HG03139 (cell line): ENCODE measurements at regions not wholly inside any gene's neighbourhood (a gene's known extent, or its start where the extent isn't known, plus 50 kb on each side); places are given as distances from the start of the nearest gene placed in this dataset.
"Not testable (repeated sequence)": the region's sequence is repeated elsewhere in the genome, so short reads cannot be mapped to it uniquely, and the experiment has no call there.

Experiments used
- ATAC-seq: cut with Tn5 transposase; IDR thresholded peaks from one replicate; pipeline ENCODE4 v1.9.1; 2021; ENCODE audit not compliant: unreplicated experiment

- no peak for ATAC-seq
Measured at GRCh38 chr5:12615141-12615820, 711.0 kb upstream of the CTNND2 start.

- ATAC-seq, result no peak
Measured at GRCh38 chr5:12614608-12615007, 710.4 kb upstream of the CTNND2 start.

GRCh38 chr5:12611132-12611531 is 706.9 kb upstream of the CTNND2 start:
- no peak for ATAC-seq

GRCh38 chr5:12607817-12608216 is 703.6 kb upstream of the CTNND2 start:
- not testable (repeated sequence) for ATAC-seq

GRCh38 chr5:12592228-12592627 is 688.0 kb upstream of the CTNND2 start:
- ATAC-seq, result no peak

GRCh38 chr5:12586406-12586805 is 682.2 kb upstream of the CTNND2 start:
- ATAC-seq, result no peak

GRCh38 chr5:12578803-12579202 is 674.6 kb upstream of the CTNND2 start:
- ATAC-seq, result not testable (repeated sequence)

- not testable (repeated sequence) for ATAC-seq
Measured at GRCh38 chr5:12576953-12577352, 672.7 kb upstream of the CTNND2 start.

GRCh38 chr5:12574298-12575093 is 670.2 kb upstream of the CTNND2 start:
- not testable (repeated sequence) for ATAC-seq

- ATAC-seq, result not testable (repeated sequence)
Measured at GRCh38 chr5:12573916-12574297, 669.7 kb upstream of the CTNND2 start.

- no peak for ATAC-seq
Measured at GRCh38 chr5:12570688-12571087, 666.4 kb upstream of the CTNND2 start.

GRCh38 chr5:12566441-12566840 is 662.2 kb upstream of the CTNND2 start:
- no peak for ATAC-seq

GRCh38 chr5:12557012-12557411 is 652.8 kb upstream of the CTNND2 start:
- ATAC-seq, result no peak

GRCh38 chr5:12526113-12526512 is 621.9 kb upstream of the CTNND2 start:
- no peak for ATAC-seq

- ATAC-seq, result no peak
Measured at GRCh38 chr5:12522116-12522515, 617.9 kb upstream of the CTNND2 start.

- ATAC-seq, result not testable (repeated sequence)
Measured at GRCh38 chr5:12504983-12505382, 600.7 kb upstream of the CTNND2 start.

- no peak for ATAC-seq
Measured at GRCh38 chr5:12488161-12488560, 583.9 kb upstream of the CTNND2 start.

GRCh38 chr5:12480487-12480886 is 576.2 kb upstream of the CTNND2 start:
- ATAC-seq, result no peak

GRCh38 chr5:12477554-12477953 is 573.3 kb upstream of the CTNND2 start:
- ATAC-seq, result no peak

GRCh38 chr5:12467799-12468198 is 563.6 kb upstream of the CTNND2 start:
- no peak for ATAC-seq

- no peak for ATAC-seq
Measured at GRCh38 chr5:12460493-12461261, 556.4 kb upstream of the CTNND2 start.

GRCh38 chr5:12459326-12459725 is 555.1 kb upstream of the CTNND2 start:
- no peak for ATAC-seq
